D721Med (cell line): ENCODE measurements at regions not wholly inside any gene's neighbourhood (a gene's known extent, or its start where the extent isn't known, plus 50 kb on each side); places are given as distances from the start of the nearest gene placed in this dataset.
"Not testable (repeated sequence)": the region's sequence is repeated elsewhere in the genome, so short reads cannot be mapped to it uniquely, and the experiment has no call there.

Experiments
- DNase-seq: peaks from one replicate; pipeline ENCODE4 v3.0.0; 2011; ENCODE audit warnings: low spot score; ENCODE audit not compliant: insufficient read length
- FAIRE-seq: peaks from 2 replicates; lab custom pipeline; 2011; peaks lifted over from hg19 to GRCh38; lab: Jason Lieb, UNC
- CTCF ChIP-seq: IDR thresholded peaks from 2 replicates; pipeline ENCODE4 v1.5.1; 2012; ENCODE audit warnings: mild to moderate bottlenecking, control low read depth; ENCODE audit not compliant: insufficient read depth; ENCODE audit errors: missing control alignments

- no peak for DNase-seq
- no peak for FAIRE-seq
- TF ChIP-seq CTCF = no peak
Measured at GRCh38 chr3:61409638-61410037, 151.7 kb upstream of the PTPRG start.

GRCh38 chr3:61410358-61410757 is 151.0 kb upstream of the PTPRG start:
- DNase-seq, FAIRE-seq: not testable (repeated sequence)

DNA sequence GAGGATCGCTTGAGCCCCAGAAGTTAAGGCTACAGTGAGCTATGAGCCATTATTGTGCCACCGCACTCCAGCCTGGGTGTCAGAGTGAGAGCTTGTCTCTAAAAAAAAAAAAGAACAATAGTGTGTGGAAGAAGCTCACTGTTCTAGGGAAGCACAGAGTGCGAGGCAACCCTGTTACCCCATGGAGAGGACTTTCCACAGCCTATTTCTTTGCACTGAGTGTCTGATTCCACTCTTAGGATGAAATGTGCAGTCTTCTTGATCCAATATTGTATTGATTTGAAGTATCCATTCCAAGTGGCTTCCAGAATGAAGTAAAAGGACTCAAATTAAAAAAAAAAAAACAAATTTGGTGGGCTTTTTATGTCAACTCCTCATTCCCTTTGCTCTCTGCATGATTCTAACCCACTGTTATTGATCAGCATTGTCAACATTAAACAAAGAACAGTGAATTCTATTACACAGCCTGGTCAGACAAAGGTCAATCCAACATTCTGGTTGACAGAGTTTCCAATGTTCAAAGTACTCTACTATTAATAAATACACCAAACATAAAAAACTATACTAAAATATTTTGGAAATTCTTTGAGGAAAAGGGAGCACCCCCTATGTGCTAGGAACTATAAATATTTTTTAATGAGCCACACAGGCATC is 150.2 kb upstream of the PTPRG start:
- no peak for TF ChIP-seq CTCF
- DNase-seq (no peak), FAIRE-seq (no peak)

- no peak for TF ChIP-seq CTCF
- no peak for FAIRE-seq
- DNase-seq = no peak
Measured at GRCh38 chr3:61414456-61414855, 146.9 kb upstream of the PTPRG start.

DNA sequence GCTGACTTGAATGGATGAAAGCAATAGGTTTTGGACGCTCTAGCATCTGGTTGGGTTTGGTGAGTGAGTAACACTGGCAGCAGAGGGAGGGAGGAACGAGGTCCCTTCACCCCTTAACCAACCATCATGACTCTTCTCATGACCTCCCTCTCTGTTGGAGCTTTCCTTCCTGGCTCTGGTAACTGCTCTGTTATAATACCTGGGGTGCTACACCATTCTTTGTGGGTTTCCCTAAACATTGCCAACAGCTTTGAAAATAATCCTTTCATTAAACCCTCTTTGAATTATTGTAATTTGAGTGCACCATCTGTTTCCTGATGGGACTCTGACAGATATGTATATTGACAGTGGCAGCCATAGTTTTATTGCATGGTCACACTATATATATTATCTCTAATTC is 146.2 kb upstream of the PTPRG start:
- FAIRE-seq = no peak

GRCh38 chr3:61416618-61417017 is 144.8 kb upstream of the PTPRG start:
- no peak for TF ChIP-seq CTCF
- no peak for DNase-seq
- no peak for FAIRE-seq

More for the DNA sequence above, 146.2 kb upstream of the PTPRG start:
- no peak for DNase-seq
- TF ChIP-seq CTCF = no peak

- DNase-seq = no peak
- no peak for FAIRE-seq
- no peak for TF ChIP-seq CTCF
Measured at GRCh38 chr3:61417352-61417751, 144.0 kb upstream of the PTPRG start.

- DNase-seq (no peak), FAIRE-seq (no peak)
- no peak for TF ChIP-seq CTCF
Measured at GRCh38 chr3:61420136-61420759, 141.1 kb upstream of the PTPRG start.
